Dermis microvascular lymphatic vessel endothelial cell (primary cell): ENCODE measurements at regions not wholly inside any gene's neighbourhood (a gene's known extent, or its start where the extent isn't known, plus 50 kb on each side); places are given as distances from the start of the nearest gene placed in this dataset.
"Not testable (repeated sequence)": the region's sequence is repeated elsewhere in the genome, so short reads cannot be mapped to it uniquely, and the experiment has no call there.

Source experiments
- DNase-seq, 2 donors: peaks; one replicate each; pipeline versions ENCODE4 v3.0.0 to v3.0.0-alpha.2; 2010; ENCODE audit warnings: low read depth in 2 of 2

- not testable (repeated sequence) for DNase-seq
Observed at GRCh38 chr4:28466886-28467285, 1606.2 kb downstream of the STIM2 start.

- no peak for DNase-seq
Observed at GRCh38 chr4:28469387-28469786, 1608.7 kb downstream of the STIM2 start.

DNA sequence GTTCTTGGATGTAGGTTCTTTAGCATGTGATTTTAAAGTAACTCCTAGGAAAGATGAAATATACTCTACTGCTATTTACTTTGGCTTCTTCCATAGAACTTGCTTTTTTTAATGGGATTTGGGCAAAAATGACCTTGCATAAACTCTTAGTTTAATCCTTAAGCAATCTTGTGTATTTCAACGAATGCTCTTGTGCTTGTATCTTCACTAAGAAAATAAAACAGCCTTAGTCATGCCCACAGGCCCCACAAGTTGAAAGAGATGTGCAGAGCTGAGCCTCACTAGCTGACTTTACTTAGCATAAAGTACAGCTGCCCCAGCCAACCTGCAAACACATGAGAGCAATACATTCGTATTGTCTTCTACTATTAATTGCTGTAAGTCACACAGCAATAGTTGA lies 1609.2 kb downstream of the STIM2 start:
- no peak for DNase-seq

- no peak for DNase-seq
Observed at GRCh38 chr4:28475381-28475780, 1614.7 kb downstream of the STIM2 start.

DNA sequence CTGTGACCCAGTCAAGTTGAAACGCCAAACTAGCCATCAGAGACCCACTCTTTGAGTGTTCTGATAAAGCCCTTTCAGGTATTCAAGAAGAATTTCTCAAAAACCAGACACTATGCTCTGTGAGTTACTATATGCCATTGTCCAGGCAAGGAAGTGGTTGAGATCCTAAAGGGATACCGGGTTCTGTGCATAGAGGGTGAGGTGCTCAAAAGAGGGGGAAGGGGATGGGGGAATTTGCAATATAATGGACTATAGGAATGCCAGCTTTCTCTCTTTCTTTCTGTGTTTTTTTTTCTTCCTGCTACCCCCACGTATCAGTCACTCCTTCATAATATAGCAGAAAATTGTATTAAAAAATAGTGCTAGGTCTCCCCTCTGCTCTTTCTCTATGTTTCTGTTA lies 1619.0 kb downstream of the STIM2 start:
- no peak for DNase-seq

- DNase-seq: no peak
Observed at GRCh38 chr4:28481565-28481964, 1620.9 kb downstream of the STIM2 start.

DNA sequence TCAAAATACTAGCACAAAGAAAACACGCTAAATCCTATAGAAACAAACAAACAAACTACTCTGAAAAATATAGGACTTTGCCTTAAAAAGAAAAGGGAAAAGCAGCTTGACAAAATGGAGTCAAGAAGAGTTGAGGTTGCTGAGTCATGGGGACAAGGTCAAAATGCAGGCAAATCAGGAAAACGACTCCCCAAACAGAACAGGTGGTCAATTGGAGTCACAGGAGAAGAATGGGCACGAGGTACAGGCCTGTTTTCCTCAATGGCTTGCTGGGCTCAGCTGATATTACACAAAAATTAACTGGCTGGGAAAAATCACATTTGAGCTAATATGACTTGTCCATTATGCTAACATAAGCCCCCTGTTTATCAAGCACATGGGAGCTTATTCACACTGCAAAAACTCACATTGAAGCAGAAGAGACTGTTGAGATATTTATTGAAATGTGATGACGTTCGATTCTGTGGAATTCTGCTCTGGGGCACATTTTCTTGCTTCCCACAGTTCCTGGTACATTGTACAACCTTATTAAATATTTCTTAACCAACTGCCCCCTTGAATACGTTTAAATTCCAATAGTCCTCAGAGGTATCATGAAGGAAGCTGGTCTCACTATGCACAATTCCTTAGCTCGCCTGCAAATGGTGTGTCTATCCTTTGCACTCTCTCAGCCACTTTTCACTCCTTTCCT lies 1622.1 kb downstream of the STIM2 start:
- DNase-seq: no peak

DNA sequence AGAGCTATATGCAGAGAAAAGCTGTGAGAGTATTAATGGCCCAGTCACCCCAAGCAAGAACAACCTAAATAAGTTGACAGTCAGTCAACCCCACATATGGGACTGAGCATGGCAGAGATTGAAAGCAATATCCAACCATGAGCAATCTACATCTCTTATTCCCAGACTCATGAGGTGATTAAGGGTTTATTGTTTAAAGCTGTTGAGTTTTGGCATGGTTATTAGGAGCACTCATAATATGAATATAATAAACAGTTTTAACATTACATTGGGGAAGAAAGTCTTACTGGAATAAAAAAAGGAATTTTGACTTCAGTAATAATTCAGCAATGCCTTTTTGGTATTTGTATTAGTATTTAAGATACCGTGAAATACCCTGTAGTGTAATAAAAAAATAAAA lies 1627.4 kb downstream of the STIM2 start:
- DNase-seq: no peak

DNA sequence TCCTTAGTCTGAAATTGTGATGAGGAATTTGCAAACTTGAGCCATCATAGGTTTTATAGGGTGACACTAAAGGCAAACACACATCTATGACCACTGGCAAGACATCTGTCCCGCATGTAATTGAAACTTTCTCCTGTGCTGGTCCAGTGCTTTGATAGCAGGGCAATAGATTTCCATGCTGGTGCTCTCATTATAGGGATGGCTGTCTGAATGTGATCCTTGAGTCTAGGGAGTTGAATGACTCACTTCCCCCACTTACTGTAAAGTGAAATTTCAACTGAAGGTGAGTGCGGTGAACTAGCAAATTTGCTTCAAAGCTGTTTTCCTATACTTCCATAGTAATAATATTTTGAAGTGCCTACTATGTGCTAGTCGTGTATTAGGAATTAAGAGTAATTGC lies 1630.0 kb downstream of the STIM2 start:
- DNase-seq: no peak

- no peak for DNase-seq
Observed at GRCh38 chr4:28505064-28505463, 1644.4 kb downstream of the STIM2 start.

DNA sequence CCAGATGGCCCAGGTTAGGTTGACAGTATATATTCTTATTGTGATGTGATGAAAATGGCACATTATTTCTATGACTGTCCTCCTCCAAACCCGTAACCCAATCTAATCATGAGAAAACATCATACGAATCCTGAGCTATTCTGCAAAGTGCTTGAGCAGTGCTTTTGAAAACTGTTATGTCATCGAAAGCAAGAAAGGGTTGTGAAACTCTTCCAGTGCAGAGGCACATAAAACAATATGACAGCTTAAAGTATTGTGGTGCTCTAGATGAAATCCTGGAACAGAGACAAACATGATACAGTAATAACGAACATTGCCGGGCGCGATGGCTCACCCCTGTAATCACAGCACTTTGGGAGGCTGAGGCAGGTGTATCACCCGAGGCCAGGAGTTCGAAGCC lies 1648.0 kb downstream of the STIM2 start:
- no peak for DNase-seq

DNA sequence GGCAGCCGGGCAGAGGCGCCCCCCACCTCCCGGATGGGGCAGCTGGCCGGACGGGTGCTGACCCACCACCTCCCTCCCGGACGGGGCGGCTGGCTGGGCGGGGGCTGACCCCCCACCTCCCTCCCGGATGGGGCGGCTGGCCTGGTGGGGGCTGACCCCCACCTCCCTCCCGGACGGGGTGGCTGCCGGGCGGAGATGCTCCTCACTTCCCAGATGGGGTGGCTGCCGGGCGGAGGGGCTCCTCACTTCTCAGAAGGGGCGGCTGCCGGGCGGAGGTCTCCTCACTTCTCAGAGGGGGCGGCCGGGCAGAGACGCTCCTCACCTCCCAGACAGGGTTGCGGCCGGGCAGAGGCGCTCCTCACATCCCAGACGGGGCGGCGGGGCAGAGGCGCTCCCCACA lies 1654.1 kb downstream of the STIM2 start:
- not testable (repeated sequence) for DNase-seq

DNA sequence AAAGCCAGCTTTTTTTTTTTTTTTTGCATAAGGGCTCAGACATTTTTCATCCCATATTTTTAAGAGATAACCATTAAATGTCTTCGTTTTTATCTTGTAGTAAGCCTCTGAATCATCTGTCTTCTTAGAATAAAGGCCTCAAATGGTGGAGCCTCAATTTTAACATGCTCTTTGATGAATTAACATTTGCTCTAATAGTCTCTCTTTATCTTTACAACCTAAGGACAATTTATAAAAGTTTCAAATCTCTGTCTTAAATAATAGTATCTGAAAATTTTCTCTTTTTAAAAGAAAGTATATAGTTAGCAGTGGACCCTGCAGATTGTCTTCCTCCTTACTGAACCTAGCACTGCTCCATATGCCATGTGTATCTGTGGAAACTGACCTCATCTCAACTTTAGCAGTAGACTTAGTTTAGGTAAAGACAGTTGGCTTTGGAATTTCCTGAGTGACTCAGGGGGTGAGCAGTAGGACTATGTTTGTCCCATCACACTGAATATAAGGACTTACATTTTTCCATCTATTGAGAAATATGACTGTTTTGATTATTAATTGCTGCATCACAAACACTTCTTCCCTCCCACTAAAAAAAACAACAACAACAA lies 1658.0 kb downstream of the STIM2 start:
- DNase-seq: no peak

DNA sequence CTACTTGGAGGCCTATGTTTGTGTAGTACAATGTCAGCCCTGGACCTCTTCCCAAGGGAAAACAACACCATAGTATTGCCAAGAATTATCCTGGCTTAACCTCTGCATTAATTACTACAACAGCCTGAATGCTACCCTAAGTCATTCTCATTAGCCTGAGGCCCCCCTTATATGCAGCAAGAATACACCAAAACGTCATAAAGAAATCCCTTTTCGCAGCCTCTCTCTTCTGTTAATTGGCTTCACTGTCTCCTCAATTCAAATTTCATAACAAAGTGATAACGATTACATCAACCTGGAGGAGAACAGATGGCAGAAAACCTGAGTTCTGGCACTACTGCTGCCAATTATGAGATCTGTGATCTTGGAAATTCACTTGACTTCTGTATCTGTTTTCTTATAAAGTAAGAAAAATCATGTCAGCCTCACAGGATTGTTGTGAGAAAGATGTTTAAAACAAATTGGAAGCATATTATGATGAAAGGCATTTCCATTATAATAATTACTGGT lies 1663.1 kb downstream of the STIM2 start:
- no peak for DNase-seq

DNA sequence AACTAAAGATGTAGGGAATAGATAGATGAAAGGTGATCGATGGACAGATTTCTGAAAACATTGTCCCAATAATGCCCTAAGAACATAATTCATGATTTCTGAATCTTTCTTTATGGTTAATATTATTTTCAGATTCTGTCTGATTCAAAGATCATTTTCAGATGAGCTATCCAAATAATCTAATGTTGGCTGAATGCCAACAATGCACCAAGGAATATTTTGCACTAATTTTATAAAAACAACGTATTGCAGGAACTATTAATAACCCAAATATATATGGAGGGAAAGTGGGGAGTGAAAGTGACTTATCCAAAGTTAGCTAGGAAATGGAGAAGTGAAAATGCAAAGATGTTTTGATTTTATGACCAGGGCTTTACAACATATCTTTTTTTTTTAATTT lies 1675.5 kb downstream of the STIM2 start:
- DNase-seq: no peak

DNA sequence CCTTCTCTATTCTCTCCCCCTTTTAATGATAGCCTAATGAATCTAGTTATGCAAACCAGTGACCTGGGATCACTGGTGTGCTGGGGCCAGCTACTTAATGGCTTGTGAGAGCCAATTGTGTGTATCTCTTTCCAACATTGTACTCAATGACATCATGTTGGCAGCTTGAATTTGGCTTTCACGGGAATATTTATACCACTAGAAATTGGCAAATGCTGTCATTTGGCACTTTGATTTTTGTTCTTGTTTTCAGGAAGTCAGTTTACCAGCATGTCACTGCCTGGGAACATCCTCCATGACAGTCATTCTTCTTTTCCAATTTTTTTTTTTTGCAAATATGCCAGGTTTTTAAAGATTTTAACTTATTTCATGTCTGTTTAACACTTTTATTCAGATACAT lies 1685.3 kb downstream of the STIM2 start:
- DNase-seq: no peak

- no peak for DNase-seq
Observed at GRCh38 chr4:28548136-28548535, 1687.5 kb downstream of the STIM2 start.

- no peak for DNase-seq
Observed at GRCh38 chr4:28548594-28548993, 1688.0 kb downstream of the STIM2 start.

GRCh38 chr4:28555866-28556265 lies 1695.2 kb downstream of the STIM2 start:
- DNase-seq: no peak

- DNase-seq: no peak
Observed at GRCh38 chr4:28557755-28558154, 1697.1 kb downstream of the STIM2 start.

GRCh38 chr4:28558895-28559294 lies 1698.3 kb downstream of the STIM2 start:
- no peak for DNase-seq

DNA sequence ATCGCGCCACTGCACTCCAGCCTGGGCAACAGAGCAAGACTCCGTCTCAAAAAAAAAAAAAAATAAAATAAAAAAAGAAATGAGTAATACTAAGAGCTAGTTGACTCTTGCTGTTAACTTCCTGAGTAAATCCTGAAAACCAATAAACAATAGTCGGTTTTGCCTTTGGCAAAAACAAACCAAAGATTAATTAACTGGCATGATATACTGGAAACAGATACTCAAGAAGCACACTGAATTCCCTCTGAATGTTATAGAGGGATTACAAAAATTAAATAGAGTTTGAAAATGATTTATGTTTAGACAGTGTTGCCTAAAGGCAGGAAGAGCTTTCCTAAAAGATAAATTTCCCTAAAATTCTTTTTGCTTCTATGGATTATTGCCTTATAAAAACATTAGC lies 1702.3 kb downstream of the STIM2 start:
- DNase-seq: no peak

DNA sequence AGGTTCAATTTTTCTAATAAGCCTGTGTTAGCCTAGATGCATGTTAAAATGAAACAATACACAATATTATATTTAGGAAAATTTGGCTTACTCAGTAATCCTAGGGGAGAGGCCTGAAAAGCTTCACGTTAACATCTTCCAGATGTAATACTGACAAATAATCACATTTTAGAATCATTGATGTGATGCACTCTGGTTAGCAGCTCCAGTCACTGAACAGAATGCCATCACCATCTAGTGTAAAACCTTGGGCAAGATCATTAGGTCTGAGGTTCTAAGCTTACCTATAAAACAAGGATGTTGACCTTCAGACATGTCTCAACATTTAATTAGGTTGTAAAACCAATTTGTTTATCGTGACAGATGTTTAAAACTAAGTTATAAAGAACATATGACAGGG lies 1704.8 kb downstream of the STIM2 start:
- DNase-seq: no peak
